HG03196 (cell line): ENCODE measurements at regions not wholly inside any gene's neighbourhood (a gene's known extent, or its start where the extent isn't known, plus 50 kb on each side); places are given as distances from the start of the nearest gene placed in this dataset.
"Not testable (repeated sequence)": the region's sequence is repeated elsewhere in the genome, so short reads cannot be mapped to it uniquely, and the experiment has no call there.

Experiments used
- ATAC-seq: cut with Tn5 transposase; IDR thresholded peaks from one replicate; pipeline ENCODE4 v1.9.1; 2021; ENCODE audit not compliant: unreplicated experiment

DNA sequence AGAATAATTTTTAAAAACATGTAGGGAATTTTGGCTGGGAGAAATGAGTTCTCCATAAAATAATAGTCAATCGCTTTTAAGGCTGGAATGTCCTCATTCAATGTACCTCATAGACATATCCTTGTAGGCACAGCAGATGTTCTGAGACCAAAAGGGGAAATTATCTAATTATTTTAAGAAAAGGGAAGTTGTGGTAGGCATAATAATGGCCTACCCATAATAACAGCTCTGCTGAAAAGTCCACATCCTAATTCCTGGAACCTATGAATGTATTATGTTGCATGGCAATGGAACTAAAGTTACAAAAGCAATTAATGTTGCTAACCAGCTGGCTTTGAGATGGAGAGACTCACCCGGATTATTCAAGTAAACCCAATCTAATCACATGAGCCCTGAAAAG, 216.1 kb downstream of the TRIM36 start:
- ATAC-seq: no peak

DNA sequence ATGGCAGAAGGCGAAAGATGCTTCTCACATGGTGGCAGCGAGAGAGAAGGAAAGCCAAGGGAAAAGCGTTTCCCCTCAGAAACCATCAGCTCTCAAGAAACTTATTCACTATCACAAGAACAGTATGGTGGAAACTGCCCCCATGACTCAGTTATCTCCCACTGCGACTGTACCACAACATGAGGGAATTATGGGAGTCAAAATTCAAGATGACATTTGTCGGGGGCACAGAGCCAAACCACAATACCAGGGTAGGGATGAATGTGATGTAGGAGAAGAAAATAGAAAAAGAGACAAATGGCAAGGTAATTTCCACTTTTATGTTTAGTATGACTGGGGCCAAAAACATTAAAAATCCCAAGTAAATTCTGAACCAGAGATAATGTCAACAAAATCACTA, 216.8 kb downstream of the TRIM36 start:
- no peak for ATAC-seq

DNA sequence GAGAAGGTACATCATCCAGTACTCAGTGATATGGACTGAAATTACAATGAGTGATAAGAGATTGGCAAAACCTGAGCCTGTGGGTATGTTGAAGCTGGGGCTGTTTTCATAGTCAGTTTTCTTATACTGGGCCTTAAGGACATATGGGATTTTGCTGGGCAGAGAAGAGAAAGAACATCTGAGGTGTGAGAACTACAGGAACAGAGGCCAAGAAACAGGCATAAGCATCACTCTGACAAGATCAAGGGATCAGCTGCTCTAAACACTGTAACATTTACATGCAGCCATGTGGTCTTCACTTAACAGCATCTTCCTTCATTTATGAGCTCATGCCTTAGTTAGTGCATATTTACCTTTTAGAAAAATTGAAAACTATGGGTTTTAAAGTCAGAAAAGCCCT, 220.0 kb downstream of the TRIM36 start:
- ATAC-seq: no peak

GRCh38 chr5:114948986-114949621, 220.6 kb downstream of the TRIM36 start:
- ATAC-seq: no peak

DNA sequence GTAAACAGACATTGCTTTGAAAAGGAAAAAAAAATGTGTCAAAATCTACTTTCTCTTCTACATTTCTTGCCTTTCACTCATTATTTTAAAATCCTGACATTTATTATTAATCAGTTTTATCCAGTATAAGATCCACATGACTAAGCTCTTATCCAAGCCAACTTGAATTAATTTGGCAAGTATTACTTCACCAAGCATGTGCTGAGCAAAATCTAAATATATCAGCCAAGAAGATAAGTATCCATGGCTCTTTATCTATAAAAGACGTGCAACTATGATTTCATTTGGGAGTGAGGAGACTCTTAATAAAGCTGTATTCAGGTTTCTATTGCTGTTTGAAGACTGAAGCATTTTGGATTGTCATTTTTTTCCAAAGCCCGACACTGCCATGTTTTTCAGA, 221.3 kb downstream of the TRIM36 start:
- ATAC-seq: no peak

DNA sequence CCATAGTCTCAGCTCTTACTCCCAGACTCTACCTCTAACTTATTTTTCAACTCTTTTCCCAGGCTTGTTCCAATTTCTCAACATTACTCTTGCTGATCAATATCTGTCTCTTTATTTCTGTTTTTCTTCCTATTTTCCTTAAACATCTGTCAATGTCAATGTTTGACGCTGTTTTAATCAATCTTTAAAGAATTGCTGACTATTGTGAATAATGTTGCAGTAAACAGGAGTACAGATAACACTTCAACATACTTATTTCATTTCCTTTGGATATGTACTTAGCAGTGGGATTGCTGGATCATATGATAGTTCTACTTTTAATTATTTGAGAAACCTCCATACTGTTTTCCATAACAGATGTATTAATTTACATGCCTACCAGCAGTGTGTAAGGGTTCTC, 229.0 kb downstream of the TRIM36 start:
- ATAC-seq: no peak

GRCh38 chr5:114935490-114935889, 234.2 kb downstream of the TRIM36 start:
- no peak for ATAC-seq

DNA sequence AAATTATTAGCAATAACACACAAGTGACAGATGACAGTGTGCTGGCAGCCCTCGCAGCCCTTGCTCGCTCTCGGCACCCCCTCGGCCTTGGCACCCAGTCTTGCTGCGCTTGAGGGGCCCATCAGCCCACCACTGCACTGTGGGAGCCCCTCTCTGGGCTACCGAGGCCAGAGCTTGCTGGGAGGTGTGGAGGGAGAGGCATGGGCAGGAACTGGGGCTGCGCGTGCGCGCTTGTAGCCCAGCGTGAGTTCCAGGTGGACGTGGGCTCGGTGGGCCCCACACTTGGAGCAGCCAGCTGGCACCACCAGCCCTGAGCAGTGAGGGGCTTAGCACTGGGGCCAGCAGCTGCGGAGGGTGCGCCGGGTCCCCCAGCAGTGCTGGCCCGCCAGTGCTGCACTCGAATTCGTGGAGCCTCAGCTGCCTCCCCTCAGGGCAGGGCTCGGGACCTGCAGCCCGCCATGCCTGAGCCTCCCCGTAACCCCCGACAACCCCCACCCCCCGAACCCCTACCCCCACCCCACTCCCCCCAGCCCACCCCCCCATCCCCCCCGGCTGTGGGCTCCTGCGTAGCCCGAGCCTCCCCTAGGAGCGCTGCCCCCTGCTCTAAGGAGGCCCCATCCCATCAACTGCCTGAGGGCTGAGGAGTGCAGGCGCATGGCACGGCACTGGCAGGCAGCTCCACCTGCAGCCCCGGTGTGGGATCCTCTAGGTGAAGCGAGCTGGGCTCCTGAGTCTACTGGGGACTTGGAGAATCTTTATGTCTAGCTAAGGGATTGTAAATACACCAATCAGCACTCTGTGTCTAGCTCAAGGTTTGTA, 240.9 kb downstream of the TRIM36 start:
- ATAC-seq: no peak

- no peak for ATAC-seq
Measured at GRCh38 chr5:114924769-114925168, 244.9 kb downstream of the TRIM36 start.

DNA sequence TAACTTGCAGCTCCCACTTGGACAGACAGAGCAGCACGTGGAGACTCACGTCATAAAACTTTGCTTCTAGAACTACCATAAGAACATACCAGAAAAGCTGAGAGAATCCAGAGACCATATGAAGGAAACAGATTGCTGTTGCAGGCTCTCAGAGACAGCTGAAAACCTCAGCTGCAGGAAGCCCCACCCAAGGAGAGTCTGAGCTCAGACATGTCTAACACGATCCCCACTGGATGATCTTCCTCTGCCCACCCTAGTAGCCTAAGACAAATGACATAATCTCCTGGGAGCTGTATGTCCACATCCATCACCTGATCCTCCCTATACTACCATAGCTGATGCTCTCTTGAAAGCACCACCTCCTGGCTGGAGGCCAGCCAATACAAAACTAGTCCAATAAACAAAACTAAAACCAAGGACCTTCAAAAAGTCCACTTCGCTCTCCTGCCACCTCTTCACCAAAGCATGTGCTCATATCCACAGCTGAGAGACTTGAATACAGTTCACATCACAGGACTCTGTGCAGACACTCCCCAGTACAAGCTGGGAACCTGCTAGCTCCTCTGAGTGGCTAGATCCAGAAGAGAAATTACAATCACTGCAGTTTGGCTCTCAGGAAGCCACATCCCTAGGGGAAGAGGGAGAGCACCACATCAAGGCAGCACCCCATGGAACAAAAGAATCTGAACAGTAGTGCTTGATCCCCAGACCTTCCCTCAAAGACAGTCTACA, 257.4 kb downstream of the TRIM36 start:
- no peak for ATAC-seq

DNA sequence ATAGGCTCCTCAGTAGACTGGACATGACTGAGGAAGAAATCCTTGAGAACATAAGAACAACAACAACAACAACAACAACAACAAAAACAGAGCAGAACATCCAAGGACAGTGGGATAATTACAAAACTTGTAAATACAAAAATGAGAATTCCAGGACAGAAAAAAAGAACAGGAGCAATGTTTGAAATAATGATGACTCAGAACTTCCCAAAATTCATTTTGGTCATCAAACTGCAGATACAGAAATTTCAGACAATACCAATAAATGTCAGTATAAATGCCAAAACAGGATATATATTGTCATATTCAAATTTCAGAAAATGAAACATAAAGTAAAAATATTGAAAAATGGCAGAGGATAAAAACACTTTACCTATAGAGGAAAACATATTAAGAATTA, 259.0 kb downstream of the TRIM36 start:
- no peak for ATAC-seq

GRCh38 chr5:114909424-114909823, 260.3 kb downstream of the TRIM36 start:
- no peak for ATAC-seq

DNA sequence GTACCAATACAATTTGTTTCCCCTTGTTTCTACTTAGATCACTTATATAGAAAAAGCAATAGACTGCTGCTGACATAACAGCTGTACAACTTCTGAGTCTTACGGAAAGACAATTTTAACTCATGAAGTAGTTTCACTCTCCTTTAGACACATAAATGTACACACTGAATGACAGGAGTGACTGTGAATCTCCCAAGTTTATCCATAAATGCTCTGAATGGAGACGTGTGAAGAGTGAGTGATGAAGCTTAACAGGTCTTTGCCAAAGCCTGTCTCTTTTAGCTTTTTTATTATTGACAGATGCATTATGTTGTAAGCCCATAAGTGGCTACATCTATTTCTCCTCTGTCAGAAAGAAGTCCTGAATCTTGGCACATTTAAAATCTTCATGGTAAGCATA, 265.9 kb downstream of the TRIM36 start:
- ATAC-seq: no peak

DNA sequence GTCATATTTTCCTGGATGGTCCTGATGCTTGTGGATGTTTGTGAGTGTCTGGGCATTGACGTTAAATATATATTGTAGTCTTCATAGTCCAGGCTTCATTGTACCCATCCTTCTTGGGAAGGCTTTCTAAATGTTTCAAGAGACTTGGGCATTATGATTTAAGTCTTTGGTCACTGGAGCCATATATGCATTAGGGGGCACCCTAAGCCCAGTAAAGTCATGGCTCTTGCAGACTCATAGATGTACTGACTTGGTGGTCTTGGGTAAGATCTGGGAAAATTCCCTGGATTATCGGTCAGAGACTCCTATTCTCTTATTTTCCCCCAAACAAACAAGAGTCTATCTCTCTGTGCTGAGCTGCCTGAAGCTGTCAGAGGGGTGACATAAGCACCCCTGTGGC, 271.1 kb downstream of the TRIM36 start:
- ATAC-seq: no peak

GRCh38 chr5:114883675-114884074, 286.0 kb downstream of the TRIM36 start:
- ATAC-seq: no peak

GRCh38 chr5:114859438-114859735, 310.3 kb downstream of the TRIM36 start:
- no peak for ATAC-seq

DNA sequence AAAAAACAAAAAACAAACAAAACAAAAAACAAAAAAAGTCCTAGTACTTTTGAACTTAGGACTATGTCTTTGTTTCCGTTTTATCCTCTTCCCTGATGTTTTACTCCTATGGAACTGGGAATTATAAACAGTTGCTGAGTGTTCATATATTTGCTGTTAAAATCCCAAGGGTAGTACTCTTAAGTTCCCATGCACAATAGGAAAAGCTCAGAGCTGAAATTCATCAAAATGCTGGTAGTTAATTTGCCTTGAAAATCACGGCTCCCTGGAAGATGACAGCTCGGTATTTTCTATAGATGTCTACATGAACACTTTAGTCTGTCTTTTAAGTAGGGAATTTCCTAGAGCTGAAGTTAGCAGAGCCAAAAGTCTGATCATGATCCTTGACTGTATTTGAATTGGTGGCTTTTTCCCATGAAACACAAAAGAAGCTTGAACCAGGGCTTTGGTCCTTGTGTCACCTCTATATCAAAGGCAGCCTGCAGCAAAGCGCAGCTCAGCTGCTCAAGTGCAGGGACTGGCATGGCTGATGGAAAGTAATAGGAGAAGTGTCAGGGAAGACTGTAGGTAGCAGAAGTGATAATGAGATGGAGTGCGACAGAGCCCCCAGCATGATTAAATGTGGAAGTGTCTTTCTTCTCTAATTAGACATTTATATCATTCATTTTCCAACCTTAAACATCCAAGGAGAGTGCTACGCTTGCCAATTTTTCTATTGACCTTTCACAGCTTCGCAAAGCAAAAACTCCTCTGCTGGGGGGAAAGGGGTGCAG, 310.9 kb downstream of the TRIM36 start:
- ATAC-seq: no peak

- ATAC-seq: no peak
Measured at GRCh38 chr5:114857941-114858551, 311.7 kb downstream of the TRIM36 start.

- ATAC-seq: not testable (repeated sequence)
Measured at GRCh38 chr5:114844711-114845110, 325.0 kb downstream of the TRIM36 start.

GRCh38 chr5:114839360-114839759, 330.3 kb downstream of the TRIM36 start:
- no peak for ATAC-seq

DNA sequence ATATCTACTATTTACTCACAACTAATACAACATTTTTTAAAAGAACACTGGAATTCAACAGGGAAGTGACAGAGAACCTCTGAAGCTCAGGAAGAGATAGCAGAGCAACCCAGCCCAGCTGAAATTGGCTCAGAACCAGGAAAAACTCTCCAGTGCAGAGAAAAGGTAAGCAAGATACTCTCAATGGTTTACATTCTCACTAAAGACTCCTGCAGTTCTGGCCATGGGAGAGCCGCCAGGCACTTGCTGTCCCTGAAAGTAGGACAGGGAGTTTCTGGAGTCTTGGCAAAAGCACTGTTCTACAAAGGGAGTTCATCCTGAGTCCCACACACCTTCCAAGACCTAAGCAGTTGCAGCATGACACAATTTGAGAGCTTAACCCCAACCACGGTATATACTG, 330.8 kb downstream of the TRIM36 start:
- ATAC-seq: no peak
